ENCODE measurements at regions not wholly inside any gene's neighbourhood (a gene's known extent, or its start where the extent isn't known, plus 50 kb on each side); places are given as distances from the start of the nearest gene placed in this dataset.
A peak's percentile ranks its signal among the peaks of the same experiment; 100 is the strongest.

GRCh38 chr13:64529874-64530485 lies 2700.2 kb downstream of the PCDH9 start:
- H2AFZ ChIP-seq, result no peak overlapping the region
- H3F3A ChIP-seq (replicated peaks; ENCODE audit: low read depth), result no peaks in the 10 kb centered on the region
- H3K27me3 ChIP-seq (ENCODE audit: insufficient read depth), result no peaks in the 10 kb centered on the region
- no peak overlapping the region for H3K4me3 ChIP-seq
- no peak overlapping the region for H3K4me3 Mint-ChIP-seq
- H3K36me3 ChIP-seq (ENCODE audit: insufficient read depth), result no peaks in the 10 kb centered on the region
- H3K36me3 Mint-ChIP-seq (ENCODE audit: low read depth), result peaks cover 38% of the 10 kb centered on the region
- peaks cover 28% of the 10 kb centered on the region for H3K4me1 Mint-ChIP-seq
- DNase-seq (ENCODE audit: low spot score) (peak; percentile 73), ATAC-seq (peak; percentile 36; the same call in 1 of the 3 replicates)
- H3K4me2 ChIP-seq, result peak overlapping the region; percentile 47; the same call in 1 of the 2 replicates
- peaks cover 31% of the 10 kb centered on the region for H3K4me1 ChIP-seq (ENCODE audit: insufficient read depth)
- peaks cover 9% of the 10 kb centered on the region for H3K9me3 Mint-ChIP-seq
- no peaks in the 10 kb centered on the region for H4K20me1 ChIP-seq (replicated peaks; ENCODE audit: insufficient read depth)
- no peaks in the 10 kb centered on the region for H3K79me2 ChIP-seq (replicated peaks; ENCODE audit: insufficient read depth)
- H3K27ac Mint-ChIP-seq, result no peak overlapping the region
- H3K9me2 ChIP-seq (ENCODE audit: insufficient read depth), result no peaks in the 10 kb centered on the region
- TF ChIP-seq CTCF (conservative IDR thresholded peaks at IDR 0.05; ENCODE audit: low read depth in 2 of 2), result peak; percentile 56 to 83
- no peak for TF ChIP-seq ZNF114 (CRISPR knock-in tag; IDR thresholded peaks at IDR 0.05)
- peaks cover 1% of the 10 kb centered on the region for H3K27me3 Mint-ChIP-seq (ENCODE audit: insufficient read depth, low read depth, poor library complexity)
- H3K27ac ChIP-seq (ENCODE audit: low read depth), result peak overlapping the region; percentile 48; the same call in 1 of the 2 replicates

- no peaks in the 10 kb centered on the region for H3K27me3 ChIP-seq (ENCODE audit: insufficient read depth)
- H3K27me3 Mint-ChIP-seq (ENCODE audit: insufficient read depth, low read depth, poor library complexity), result peaks cover 1% of the 10 kb centered on the region
- H3K9me3 Mint-ChIP-seq, result peaks cover 9% of the 10 kb centered on the region
- no peak for TF ChIP-seq EZH2 (IDR thresholded peaks at IDR 0.05; ENCODE audit: low read depth, unreplicated experiment)
- TF ChIP-seq NANOG (IDR thresholded peaks at IDR 0.05; ENCODE audit: borderline replicate concordance), result peak; percentile 67; the same call in 1 of the 2 replicates
- H3K27ac ChIP-seq (ENCODE audit: low read depth), result peak overlapping the region; percentile 48
- no peaks in the 10 kb centered on the region for H3K9me2 ChIP-seq (ENCODE audit: insufficient read depth)
- H3K36me3 ChIP-seq (ENCODE audit: insufficient read depth), result no peaks in the 10 kb centered on the region
- H3K27ac Mint-ChIP-seq, result no peak overlapping the region; the same call in none of the 2 replicates
- H3K36me3 Mint-ChIP-seq (ENCODE audit: low read depth), result peaks cover 43% of the 10 kb centered on the region
- H4K20me1 ChIP-seq (replicated peaks; ENCODE audit: insufficient read depth), result no peaks in the 10 kb centered on the region
- DNase-seq (ENCODE audit: low spot score) (peak; percentile 4), ATAC-seq (no peak)
- no peak overlapping the region; the same call in 1 of the 2 replicates for H2AFZ ChIP-seq
- H3K4me1 ChIP-seq (ENCODE audit: insufficient read depth), result peaks cover 21% of the 10 kb centered on the region
- 0 out of 3 replicates have a peak overlapping the region, but pooled peaks have one; percentile 3 for H3K4me3 Mint-ChIP-seq
- no peaks in the 10 kb centered on the region for H3F3A ChIP-seq (replicated peaks; ENCODE audit: low read depth)
- no peaks in the 10 kb centered on the region for H3K79me2 ChIP-seq (replicated peaks; ENCODE audit: insufficient read depth)
- peaks cover 20% of the 10 kb centered on the region for H3K4me1 Mint-ChIP-seq
- no peak overlapping the region for H3K4me3 ChIP-seq
- peak overlapping the region; percentile 47 for H3K4me2 ChIP-seq
Observed at GRCh38 chr13:64528838-64529237, 2701.3 kb downstream of the PCDH9 start.

- Histone ChIP-seq H3K4me3 (no peak overlapping the region), H3K27ac (ENCODE audit: low read depth) (no peak overlapping the region), H2AFZ (0 out of 2 replicates have a peak overlapping the region, but pooled peaks have one; percentile 12), H3K4me1 (ENCODE audit: insufficient read depth) (peaks cover 18% of the 10 kb centered on the region), H4K20me1 (replicated peaks; ENCODE audit: insufficient read depth) (no peaks in the 10 kb centered on the region), H3K79me2 (replicated peaks; ENCODE audit: insufficient read depth) (no peaks in the 10 kb centered on the region), H3K27me3 (ENCODE audit: insufficient read depth) (no peaks in the 10 kb centered on the region), H3K9me2 (ENCODE audit: insufficient read depth) (no peaks in the 10 kb centered on the region), H3K4me2 (no peak overlapping the region), H3F3A (replicated peaks; ENCODE audit: low read depth) (no peaks in the 10 kb centered on the region), H3K36me3 (ENCODE audit: insufficient read depth) (peaks cover 5% of the 10 kb centered on the region; the same call in 1 of the 2 replicates)
- DNase-seq (ENCODE audit: low spot score) (no peak), ATAC-seq (no peak)
- Mint-ChIP-seq H3K4me1 (peaks cover 20% of the 10 kb centered on the region), H3K27ac (peak overlapping the region; percentile 86; the same call in 1 of the 2 replicates), H3K4me3 (no peak overlapping the region), H3K27me3 (ENCODE audit: insufficient read depth, low read depth, poor library complexity) (peaks cover 1% of the 10 kb centered on the region), H3K9me3 (peaks cover 17% of the 10 kb centered on the region), H3K36me3 (ENCODE audit: low read depth) (peaks cover 49% of the 10 kb centered on the region)
- TF ChIP-seq CREB1 (CRISPR knock-in tag; IDR thresholded peaks at IDR 0.05; ENCODE audit: low read depth) (no peak), CTCF (conservative IDR thresholded peaks at IDR 0.05; ENCODE audit: low read depth in 2 of 2) (no peak), EZH2phosphoT487 (IDR thresholded peaks at IDR 0.05; ENCODE audit: unreplicated experiment) (no peak), JUNB (IDR thresholded peaks at IDR 0.05; ENCODE audit: unreplicated experiment) (no peak), STAT1 (IDR thresholded peaks at IDR 0.05; ENCODE audit: unreplicated experiment) (no peak), POLR2AphosphoS5 (IDR thresholded peaks at IDR 0.05; ENCODE audit: low read depth) (no peak), EZH2 (IDR thresholded peaks at IDR 0.05; ENCODE audit: low read depth, unreplicated experiment) (no peak)
- TF ChIP-seq, protein P1, sequence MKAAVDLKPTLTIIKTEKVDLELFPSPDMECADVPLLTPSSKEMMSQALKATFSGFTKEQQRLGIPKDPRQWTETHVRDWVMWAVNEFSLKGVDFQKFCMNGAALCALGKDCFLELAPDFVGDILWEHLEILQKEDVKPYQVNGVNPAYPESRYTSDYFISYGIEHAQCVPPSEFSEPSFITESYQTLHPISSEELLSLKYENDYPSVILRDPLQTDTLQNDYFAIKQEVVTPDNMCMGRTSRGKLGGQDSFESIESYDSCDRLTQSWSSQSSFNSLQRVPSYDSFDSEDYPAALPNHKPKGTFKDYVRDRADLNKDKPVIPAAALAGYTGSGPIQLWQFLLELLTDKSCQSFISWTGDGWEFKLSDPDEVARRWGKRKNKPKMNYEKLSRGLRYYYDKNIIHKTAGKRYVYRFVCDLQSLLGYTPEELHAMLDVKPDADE (IDR thresholded peaks at IDR 0.05), result no peak
Observed at GRCh38 chr13:64527561-64527960, 2702.6 kb downstream of the PCDH9 start.

Data from GM23338 (cell line).